ENCODE measurements at regions not wholly inside any gene's neighbourhood (a gene's known extent, or its start where the extent isn't known, plus 50 kb on each side); places are given as distances from the start of the nearest gene placed in this dataset.

- TF ChIP-seq, protein P1, sequence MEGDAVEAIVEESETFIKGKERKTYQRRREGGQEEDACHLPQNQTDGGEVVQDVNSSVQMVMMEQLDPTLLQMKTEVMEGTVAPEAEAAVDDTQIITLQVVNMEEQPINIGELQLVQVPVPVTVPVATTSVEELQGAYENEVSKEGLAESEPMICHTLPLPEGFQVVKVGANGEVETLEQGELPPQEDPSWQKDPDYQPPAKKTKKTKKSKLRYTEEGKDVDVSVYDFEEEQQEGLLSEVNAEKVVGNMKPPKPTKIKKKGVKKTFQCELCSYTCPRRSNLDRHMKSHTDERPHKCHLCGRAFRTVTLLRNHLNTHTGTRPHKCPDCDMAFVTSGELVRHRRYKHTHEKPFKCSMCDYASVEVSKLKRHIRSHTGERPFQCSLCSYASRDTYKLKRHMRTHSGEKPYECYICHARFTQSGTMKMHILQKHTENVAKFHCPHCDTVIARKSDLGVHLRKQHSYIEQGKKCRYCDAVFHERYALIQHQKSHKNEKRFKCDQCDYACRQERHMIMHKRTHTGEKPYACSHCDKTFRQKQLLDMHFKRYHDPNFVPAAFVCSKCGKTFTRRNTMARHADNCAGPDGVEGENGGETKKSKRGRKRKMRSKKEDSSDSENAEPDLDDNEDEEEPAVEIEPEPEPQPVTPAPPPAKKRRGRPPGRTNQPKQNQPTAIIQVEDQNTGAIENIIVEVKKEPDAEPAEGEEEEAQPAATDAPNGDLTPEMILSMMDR (IDR thresholded peaks at IDR 0.05), result no peak
- no peak for TF ChIP-seq CEBPB (IDR thresholded peaks at IDR 0.05)
- TF ChIP-seq JUNB (IDR thresholded peaks at IDR 0.05), result no peak
- no peak for TF ChIP-seq POLR2A (IDR thresholded peaks at IDR 0.05; ENCODE audit: low read length)
- TF ChIP-seq MAX (IDR thresholded peaks at IDR 0.05), result no peak
- no peak for TF ChIP-seq POLR2AphosphoS2 (conservative IDR thresholded peaks at IDR 0.05; ENCODE audit: low read length)
- TF ChIP-seq SMC3 (IDR thresholded peaks at IDR 0.05), result no peak
- TF ChIP-seq EHMT2 (IDR thresholded peaks at IDR 0.05; ENCODE audit: low read depth), result no peak
- TF ChIP-seq RARB (CRISPR knock-in tag; IDR thresholded peaks at IDR 0.05), result no peak
- TF ChIP-seq RFX5 (IDR thresholded peaks at IDR 0.05), result no peak
- TF ChIP-seq GATA3 (IDR thresholded peaks at IDR 0.05; ENCODE audit: borderline replicate concordance), result no peak
- no peak for TF ChIP-seq HOXA7 (CRISPR knock-in tag; IDR thresholded peaks at IDR 0.05)
- TF ChIP-seq, protein P2, sequence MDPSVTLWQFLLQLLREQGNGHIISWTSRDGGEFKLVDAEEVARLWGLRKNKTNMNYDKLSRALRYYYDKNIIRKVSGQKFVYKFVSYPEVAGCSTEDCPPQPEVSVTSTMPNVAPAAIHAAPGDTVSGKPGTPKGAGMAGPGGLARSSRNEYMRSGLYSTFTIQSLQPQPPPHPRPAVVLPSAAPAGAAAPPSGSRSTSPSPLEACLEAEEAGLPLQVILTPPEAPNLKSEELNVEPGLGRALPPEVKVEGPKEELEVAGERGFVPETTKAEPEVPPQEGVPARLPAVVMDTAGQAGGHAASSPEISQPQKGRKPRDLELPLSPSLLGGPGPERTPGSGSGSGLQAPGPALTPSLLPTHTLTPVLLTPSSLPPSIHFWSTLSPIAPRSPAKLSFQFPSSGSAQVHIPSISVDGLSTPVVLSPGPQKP (IDR thresholded peaks at IDR 0.05; ENCODE audit: low read depth, low read length), result no peak
These were observed 52.3 kb upstream of the NKX1-1 start for GRCh38 chr4:1458581-1458980.

All from A549 (cell line).